Neuronal stem cell (in vitro differentiated cells): ENCODE measurements at regions not wholly inside any gene's neighbourhood (a gene's known extent, or its start where the extent isn't known, plus 50 kb on each side); places are given as distances from the start of the nearest gene placed in this dataset.
A peak's percentile ranks its signal among the peaks of the same experiment; 100 is the strongest.

ENCODE experiments used
- DNase-seq: peaks from one replicate; pipeline ENCODE4 v3.0.0-alpha.2; 2013; ENCODE audit warnings: low spot score
- H2AFZ ChIP-seq: one replicate; pipeline ENCODE4 v1.6.1; 2013; ENCODE audit warnings: mild to moderate bottlenecking, low read length, inconsistent platforms
- H2AK5ac ChIP-seq: 2 replicates; pipeline ENCODE4 v1.6.1; 2013; ENCODE audit warnings: low read depth, mild to moderate bottlenecking, inconsistent platforms, low read length, moderate library complexity, mixed read lengths
- H2BK120ac ChIP-seq: 2 replicates; pipeline ENCODE4 v1.6.1; 2013; ENCODE audit warnings: low read depth, mild to moderate bottlenecking, inconsistent platforms, low read length, moderate library complexity, mixed read lengths
- H2BK12ac ChIP-seq: one replicate; pipeline ENCODE4 v1.6.1; 2013; ENCODE audit warnings: low read length, inconsistent platforms
- H2BK15ac ChIP-seq: 2 replicates; pipeline ENCODE4 v1.6.1; 2013; ENCODE audit warnings: mild to moderate bottlenecking, low read length, inconsistent platforms, mixed read lengths
- H2BK5ac ChIP-seq: one replicate; pipeline ENCODE4 v1.6.1; 2013; ENCODE audit warnings: inconsistent platforms, mild to moderate bottlenecking, low read length, moderate library complexity
- H3K14ac ChIP-seq: one replicate; pipeline ENCODE4 v1.6.1; 2013; ENCODE audit warnings: low read length, inconsistent platforms
- H3K18ac ChIP-seq: 2 replicates; pipeline ENCODE4 v1.6.1; 2013; ENCODE audit warnings: low read length, inconsistent platforms
- H3K23ac ChIP-seq: 2 replicates; pipeline ENCODE4 v1.6.1; 2013; ENCODE audit warnings: low read depth, mild to moderate bottlenecking, mixed read lengths, low read length, inconsistent platforms; ENCODE audit not compliant: poor library complexity
- H3K27ac ChIP-seq: replicated peaks from 3 replicates; pipeline ENCODE4 v1.5.1; 2013; ENCODE audit warnings: low read length, inconsistent platforms
- H3K27me3 ChIP-seq, 3 experiments: 2 replicates each; pipeline ENCODE4 v1.6.1; 2013; ENCODE audit warnings: low read length in 3 of 3, mild to moderate bottlenecking in 2 of 3, inconsistent platforms in 1 of 3, low read depth in 1 of 3, mixed read lengths in 1 of 3, moderate library complexity in 1 of 3; ENCODE audit not compliant: control insufficient read depth in 3 of 3, insufficient read depth in 3 of 3
- H3K36me3 ChIP-seq, 2 donors: replicated peaks in 1 of 2; 2 replicates each; pipeline ENCODE4 v1.6.1; 2013; ENCODE audit warnings: low read length in 2 of 2; ENCODE audit not compliant: control insufficient read depth in 2 of 2, insufficient read depth in 2 of 2
- H3K4ac ChIP-seq: 2 replicates; pipeline ENCODE4 v1.6.1; 2013; ENCODE audit warnings: inconsistent platforms, mild to moderate bottlenecking, low read length, moderate library complexity
- H3K4me1 ChIP-seq, 2 donors: 1 replicate in 1 of 2; 2 replicates in 1 of 2; pipeline ENCODE4 v1.6.1; 2013; ENCODE audit warnings: low read length in 2 of 2, low read depth in 1 of 2; ENCODE audit not compliant: control insufficient read depth in 2 of 2, insufficient read depth in 1 of 2
- H3K4me2 ChIP-seq: one replicate; pipeline ENCODE4 v1.6.1; 2013; ENCODE audit warnings: mild to moderate bottlenecking, low read length, inconsistent platforms; ENCODE audit not compliant: insufficient read depth, poor library complexity, severe bottlenecking
- H3K4me3 ChIP-seq, 2 donors: 2 replicates each; pipeline ENCODE4 v1.5.1; 2013; ENCODE audit warnings: low read length in 2 of 2, mild to moderate bottlenecking in 2 of 2, inconsistent platforms in 1 of 2, moderate library complexity in 1 of 2
- H3K79me1 ChIP-seq: one replicate; pipeline ENCODE4 v1.6.1; 2013; ENCODE audit warnings: low read depth, mild to moderate bottlenecking, inconsistent platforms, low read length, moderate library complexity
- H3K9ac ChIP-seq: one replicate; pipeline ENCODE4 v1.6.1; 2013; ENCODE audit warnings: mild to moderate bottlenecking, low read depth, low read length, inconsistent platforms; ENCODE audit not compliant: poor library complexity
- H3K9me3 ChIP-seq, 2 donors: replicated peaks in 1 of 2; 2 replicates each; pipeline versions ENCODE3 to v1.6.1; 2013; ENCODE audit warnings: low read length in 2 of 2, mild to moderate bottlenecking in 2 of 2, inconsistent platforms in 1 of 2, low read depth in 1 of 2, mixed read lengths in 1 of 2, moderate library complexity in 1 of 2; ENCODE audit not compliant: control insufficient read depth in 2 of 2, insufficient read depth in 1 of 2
- H4K8ac ChIP-seq: one replicate; pipeline ENCODE4 v1.6.1; 2013; ENCODE audit warnings: low read depth, mild to moderate bottlenecking, inconsistent platforms, low read length, moderate library complexity
- H4K91ac ChIP-seq: one replicate; pipeline ENCODE4 v1.6.1; 2013; ENCODE audit warnings: low read length, low read depth, mild to moderate bottlenecking, inconsistent platforms; ENCODE audit not compliant: poor library complexity
- WGBS, 2 donors: extraction: QIAGEN DNeasy Blood & Tissue Kit; methylation state at CpG; one replicate each; pipeline ENCODE4 v1.1.7; 2013; ENCODE audit warnings: missing lambda C conversion rate in 2 of 2, mixed read lengths in 1 of 2; ENCODE audit not compliant: insufficient read length in 2 of 2, insufficient replicate concordance in 1 of 2; ENCODE audit errors: extremely low coverage in 2 of 2; 5-methylcytosine and 5-hydroxymethylcytosine counted together

DNA sequence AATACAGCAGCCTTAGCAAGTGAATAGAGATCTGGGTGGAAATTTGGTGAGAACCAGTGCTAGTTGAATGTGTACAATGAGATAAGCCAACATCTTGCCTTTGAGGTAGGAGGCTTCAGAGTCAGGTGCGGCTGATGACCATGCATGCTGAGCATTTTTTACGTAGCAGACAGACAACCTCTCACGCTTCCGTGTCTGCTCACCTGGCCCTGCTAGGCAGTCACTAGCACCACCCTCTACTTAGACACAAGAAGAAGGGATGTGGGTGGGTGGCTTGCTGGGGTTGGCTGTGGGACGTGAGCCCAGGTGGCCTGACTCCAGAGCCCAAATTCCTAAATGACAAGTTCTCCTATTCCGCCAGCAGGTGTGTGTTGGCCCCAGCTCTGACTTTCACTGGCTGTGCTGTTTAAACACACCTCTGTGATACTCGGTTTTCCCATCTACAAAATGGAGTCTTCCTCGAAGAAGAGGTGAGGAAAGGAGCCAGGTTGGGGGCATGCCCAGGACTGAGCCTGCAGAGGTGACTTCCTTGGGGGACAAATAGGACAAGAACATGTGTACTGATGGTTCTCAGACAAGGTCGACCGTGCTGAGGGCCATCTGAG lies 57.8 kb upstream of the BCL11B start:
- no peak for DNase-seq

DNA sequence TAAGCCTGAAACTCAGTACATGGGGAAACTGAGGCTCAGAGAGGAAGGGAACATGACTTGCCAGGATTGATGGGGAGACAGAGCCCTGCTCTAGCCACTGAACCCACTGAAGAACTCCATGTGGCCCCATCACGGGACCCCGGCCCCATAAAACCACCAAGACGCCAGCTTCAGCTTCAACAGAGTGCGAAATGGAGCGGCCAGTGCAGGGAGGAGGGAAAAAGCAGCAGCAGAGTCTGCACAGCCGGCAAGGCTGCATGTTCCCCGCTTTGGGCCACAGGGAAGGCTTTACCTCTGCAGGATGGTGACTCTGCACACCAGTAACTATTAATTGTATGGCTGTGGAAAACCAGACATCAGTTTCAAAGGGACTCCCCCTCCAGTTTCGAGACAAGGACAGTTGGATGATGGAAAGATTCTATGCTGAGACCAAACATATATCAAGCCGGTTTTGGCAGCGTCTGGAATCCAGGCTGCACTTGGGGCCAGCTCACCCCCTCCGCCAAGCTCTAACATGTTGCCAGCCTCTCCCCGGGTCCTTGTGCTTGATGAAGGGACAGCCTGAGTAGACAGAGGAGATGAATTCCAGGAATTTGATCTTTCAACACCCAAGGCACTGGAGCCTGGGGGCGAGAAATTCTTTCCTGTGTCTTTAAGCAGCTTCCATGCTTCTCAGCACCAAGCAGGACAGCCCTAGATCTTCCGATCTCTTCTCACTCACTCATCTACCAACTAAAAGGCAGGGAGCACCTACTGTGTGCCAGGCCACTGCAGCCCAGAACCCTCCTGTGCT lies 55.7 kb upstream of the BCL11B start:
- no peaks in the 10 kb centered on the region for H3K9me3 ChIP-seq
- WGBS, 2 donors: no CpG with 5 or more reads among the region's 14 CpGs
- H4K91ac ChIP-seq: no peak overlapping the region
- no peak overlapping the region for H3K4me3 ChIP-seq
- no peak overlapping the region for H2BK12ac ChIP-seq
- H3K4me1 ChIP-seq: peaks cover 0 to 9% of the 10 kb centered on the region in 2 donors
- H2BK5ac ChIP-seq: no peak overlapping the region
- H3K36me3 ChIP-seq: no peaks in the 10 kb centered on the region
- no peak overlapping the region for H3K23ac ChIP-seq
- no peak overlapping the region for H2BK15ac ChIP-seq
- H3K27me3 ChIP-seq: no peaks in the 10 kb centered on the region
- H3K4ac ChIP-seq: no peak overlapping the region
- H2BK120ac ChIP-seq: no peak overlapping the region
- H3K18ac ChIP-seq: peak overlapping the region; percentile 7
- H3K27ac ChIP-seq: no peak overlapping the region
- no peak for DNase-seq
- H2AK5ac ChIP-seq: no peak overlapping the region
- no peak overlapping the region for H3K9ac ChIP-seq
- H3K4me2 ChIP-seq: no peak overlapping the region
- H2AFZ ChIP-seq: peak overlapping the region; percentile 6
- H3K14ac ChIP-seq: no peak overlapping the region
- peaks cover 2% of the 10 kb centered on the region for H3K79me1 ChIP-seq
- no peak overlapping the region for H4K8ac ChIP-seq

More for the DNA sequence above, 57.8 kb upstream of the BCL11B start:
- Histone ChIP-seq H2BK5ac (no peak overlapping the region), H3K79me1 (peaks cover 2% of the 10 kb centered on the region), H4K91ac (no peak overlapping the region), H2BK15ac (no peak overlapping the region), H2BK12ac (no peak overlapping the region), H3K27me3 (peaks cover 0 to 2% (median 0%) of the 10 kb centered on the region in 3 experiments), H3K4me3 (no peak overlapping the region), H3K9ac (no peak overlapping the region), H3K4me2 (no peak overlapping the region), H3K36me3 (no peaks in the 10 kb centered on the region), H2AFZ (no peak overlapping the region), H3K23ac (peak overlapping the region; percentile 65), H3K4ac (no peak overlapping the region), H3K27ac (no peak overlapping the region), H3K14ac (no peak overlapping the region), H4K8ac (peak overlapping the region; percentile 32), H2AK5ac (peak overlapping the region; percentile 81), H2BK120ac (peak overlapping the region; percentile 61), H3K4me1 (peaks cover 0 to 9% of the 10 kb centered on the region in 2 donors), H3K9me3 (peaks cover 0 to 1% of the 10 kb centered on the region in 2 donors), H3K18ac (no peak overlapping the region)
- WGBS, 2 donors: no CpG with 5 or more reads among the region's 10 CpGs

- Histone ChIP-seq H4K91ac (no peak overlapping the region), H3K14ac (no peak overlapping the region), H3K4me2 (no peak overlapping the region), H3K18ac (no peak overlapping the region), H2BK120ac (no peak overlapping the region), H3K9me3 (no peaks in the 10 kb centered on the region), H2AFZ (no peak overlapping the region), H3K23ac (no peak overlapping the region), H3K4me3 (no peak overlapping the region), H3K27ac (no peak overlapping the region), H4K8ac (no peak overlapping the region), H3K36me3 (no peaks in the 10 kb centered on the region), H2BK12ac (no peak overlapping the region), H2AK5ac (peak overlapping the region; percentile 13), H2BK5ac (no peak overlapping the region), H2BK15ac (no peak overlapping the region), H3K4me1 (peaks cover 0 to 9% of the 10 kb centered on the region in 2 donors), H3K27me3 (no peaks in the 10 kb centered on the region), H3K79me1 (no peaks in the 10 kb centered on the region), H3K9ac (no peak overlapping the region), H3K4ac (no peak overlapping the region)
- no CpG with 5 or more reads among the region's 5 CpGs for WGBS, 2 donors
- no peak for DNase-seq
Observed at GRCh38 chr14:99327050-99327449, 55.1 kb upstream of the BCL11B start.

- Histone ChIP-seq H3K36me3 (no peaks in the 10 kb centered on the region), H3K27ac (no peak overlapping the region), H3K4me2 (no peak overlapping the region), H3K79me1 (no peaks in the 10 kb centered on the region), H3K14ac (no peak overlapping the region), H3K18ac (no peak overlapping the region), H3K4me3 (no peak overlapping the region), H3K9me3 (no peaks in the 10 kb centered on the region), H2BK12ac (no peak overlapping the region), H2BK120ac (no peak overlapping the region), H3K27me3 (peaks cover 0 to 3% (median 0%) of the 10 kb centered on the region in 3 experiments), H2BK15ac (no peak overlapping the region), H3K23ac (no peak overlapping the region), H3K9ac (no peak overlapping the region), H2AFZ (no peak overlapping the region), H4K91ac (no peak overlapping the region), H4K8ac (no peak overlapping the region), H2BK5ac (no peak overlapping the region), H2AK5ac (no peak overlapping the region), H3K4me1 (peaks cover 0 to 9% of the 10 kb centered on the region in 2 donors), H3K4ac (no peak overlapping the region)
- no CpG with 5 or more reads among the region's 8 CpGs for WGBS, 2 donors
- DNase-seq: no peak
Observed at GRCh38 chr14:99326041-99326710, 54.2 kb upstream of the BCL11B start.
